Right atrium auricular region (tissue), 2 donors: ENCODE measurements at regions not wholly inside any gene's neighbourhood (a gene's known extent, or its start where the extent isn't known, plus 50 kb on each side); places are given as distances from the start of the nearest gene placed in this dataset.
"Not testable (repeated sequence)": the region's sequence is repeated elsewhere in the genome, so short reads cannot be mapped to it uniquely, and the experiment has no call there.

Experiments used
- DNase-seq: peaks from one replicate; pipeline ENCODE4 v3.0.0-alpha.2; 2019; ENCODE audit warnings: low spot score
- H3K27ac ChIP-seq, 2 donors: fragments of 200-600 bp; sonication (generic); 1 replicate in 1 of 2; 2 replicates in 1 of 2; pipeline ENCODE4 v1.5.1; 2016 to 2019
- H3K27me3 ChIP-seq, 2 donors: fragments of 200-600 bp; sonication (generic); one replicate each; pipeline versions ENCODE4 v1.5.1 to v1.6.0; 2017 to 2019
- H3K36me3 ChIP-seq: fragments of 200-600 bp; sonication (generic); one replicate; pipeline ENCODE4 v1.5.1; 2016
- H3K4me1 ChIP-seq, 2 donors: fragments of 200-600 bp; sonication (generic); one replicate each; pipeline versions ENCODE4 v1.5.1 to v1.6.0; 2017 to 2019
- H3K4me3 ChIP-seq, 2 donors: fragments of 200-600 bp; sonication (generic); 1 replicate in 1 of 2; 2 replicates in 1 of 2; pipeline ENCODE4 v1.5.1; 2017 to 2019; ENCODE audit warnings: mild to moderate bottlenecking in 1 of 2, moderate library complexity in 1 of 2
- H3K9me3 ChIP-seq, 2 donors: fragments of 200-600 bp; sonication (generic); one replicate each; pipeline ENCODE4 v1.5.1; 2019
- CTCF ChIP-seq, 2 donors: fragments of 200-600 bp; sonication (generic); IDR thresholded peaks; one replicate each; pipeline ENCODE4 v1.5.1; 2019; ENCODE audit warnings: antibody characterized with exemption in 2 of 2

GRCh38 chr3:175951047-175951694 is 1092.0 kb downstream of the NAALADL2 start:
- DNase-seq: no peak
- no peaks in the 10 kb centered on the region for H3K27me3 ChIP-seq
- H3K27ac ChIP-seq: no peak overlapping the region
- H3K4me3 ChIP-seq: no peak overlapping the region
- no peak for TF ChIP-seq CTCF (IDR thresholded peaks at IDR 0.05)
- H3K36me3 ChIP-seq: no peaks in the 10 kb centered on the region
- H3K4me1 ChIP-seq: no peaks in the 10 kb centered on the region
- H3K9me3 ChIP-seq: no peaks in the 10 kb centered on the region

DNA sequence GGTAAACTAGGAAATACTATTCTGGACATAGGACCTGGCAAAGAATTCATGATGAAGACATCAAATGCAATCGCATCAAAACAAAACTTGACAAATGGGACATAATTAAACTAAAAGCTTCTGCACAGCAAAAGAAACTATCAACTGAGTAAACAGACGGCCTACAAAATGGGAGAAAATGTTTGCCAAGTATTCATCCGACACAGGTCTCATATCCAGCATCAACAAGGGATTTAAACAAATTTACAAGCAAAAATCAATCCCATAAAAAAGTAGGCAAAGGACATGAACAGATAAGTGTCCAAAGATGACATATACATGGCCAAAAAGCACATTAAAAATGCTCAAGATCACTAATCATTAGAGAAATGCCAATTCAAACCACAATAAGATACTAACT is 1088.9 kb downstream of the NAALADL2 start:
- H3K4me3 ChIP-seq: no peak overlapping the region
- H3K4me1 ChIP-seq: no peaks in the 10 kb centered on the region
- H3K27me3 ChIP-seq: no peaks in the 10 kb centered on the region
- no peak for DNase-seq
- TF ChIP-seq CTCF (IDR thresholded peaks at IDR 0.05): no peak
- H3K9me3 ChIP-seq: peaks cover 0 to 25% of the 10 kb centered on the region in 2 donors
- no peak overlapping the region for H3K27ac ChIP-seq
- H3K36me3 ChIP-seq: no peaks in the 10 kb centered on the region

- H3K27ac ChIP-seq: no peak overlapping the region
- DNase-seq: no peak
- peaks cover 4 to 40% of the 10 kb centered on the region in 2 donors for H3K9me3 ChIP-seq
- H3K4me1 ChIP-seq: no peaks in the 10 kb centered on the region
- H3K4me3 ChIP-seq: no peak overlapping the region
- TF ChIP-seq CTCF (IDR thresholded peaks at IDR 0.05): no peak
- no peaks in the 10 kb centered on the region for H3K27me3 ChIP-seq
- H3K36me3 ChIP-seq: no peaks in the 10 kb centered on the region
These were observed 1082.2 kb downstream of the NAALADL2 start for GRCh38 chr3:175941352-175941751.

GRCh38 chr3:175940881-175941280 is 1081.7 kb downstream of the NAALADL2 start:
- H3K36me3 ChIP-seq: no peaks in the 10 kb centered on the region
- no peak for TF ChIP-seq CTCF (IDR thresholded peaks at IDR 0.05)
- DNase-seq: no peak
- H3K4me3 ChIP-seq: no peak overlapping the region
- no peak overlapping the region for H3K27ac ChIP-seq
- H3K4me1 ChIP-seq: no peaks in the 10 kb centered on the region
- H3K27me3 ChIP-seq: no peaks in the 10 kb centered on the region
- H3K9me3 ChIP-seq: peaks cover 4 to 38% of the 10 kb centered on the region in 2 donors

GRCh38 chr3:175940243-175940642 is 1081.1 kb downstream of the NAALADL2 start:
- Histone ChIP-seq H3K9me3 (peaks cover 4 to 32% of the 10 kb centered on the region in 2 donors), H3K27me3 (no peaks in the 10 kb centered on the region), H3K36me3 (no peaks in the 10 kb centered on the region), H3K27ac (no peak overlapping the region), H3K4me1 (no peaks in the 10 kb centered on the region), H3K4me3 (no peak overlapping the region)
- TF ChIP-seq CTCF (IDR thresholded peaks at IDR 0.05): no peak
- DNase-seq: no peak

DNA sequence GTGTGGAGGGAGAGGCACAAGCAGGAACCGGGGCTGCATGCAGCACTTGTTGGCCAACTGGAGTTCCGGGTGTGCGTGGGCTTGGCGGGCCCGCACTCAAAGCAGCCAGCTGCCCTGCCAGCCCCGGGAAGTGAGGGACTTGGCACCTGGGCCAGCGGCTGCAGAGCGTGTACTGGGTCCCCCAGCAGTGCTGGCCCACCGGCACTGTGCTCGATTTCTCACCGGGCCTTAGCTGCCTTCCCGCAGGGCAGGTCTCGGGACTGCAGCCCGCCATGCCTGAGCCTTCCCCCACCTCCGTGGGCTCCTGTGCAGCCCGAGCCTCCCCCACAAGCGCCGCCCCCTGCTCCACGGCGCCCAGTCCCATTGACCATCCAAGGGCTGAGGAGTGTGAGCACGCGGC is 1078.2 kb downstream of the NAALADL2 start:
- H3K4me1 ChIP-seq, H3K9me3 ChIP-seq, H3K36me3 ChIP-seq, H3K27ac ChIP-seq, DNase-seq, H3K4me3 ChIP-seq, H3K27me3 ChIP-seq: not testable (repeated sequence)
